Uterus (tissue), 3 donors: ENCODE measurements at regions not wholly inside any gene's neighbourhood (a gene's known extent, or its start where the extent isn't known, plus 50 kb on each side); places are given as distances from the start of the nearest gene placed in this dataset.

Experiments
- DNase-seq, 2 donors: peaks; one replicate each; pipeline ENCODE4 v3.0.0-alpha.2; 2019 to 2020
- H3K27ac ChIP-seq, 2 donors: fragments of 200-600 bp; sonication (generic); 1 replicate in 1 of 2; 2 replicates in 1 of 2; pipeline ENCODE4 v1.5.1; 2016 to 2018
- H3K27me3 ChIP-seq, 2 donors: fragments of 200-600 bp; sonication (generic); one replicate each; pipeline ENCODE4 v1.5.1; 2018 to 2019; ENCODE audit warnings: control low read depth in 1 of 2
- H3K36me3 ChIP-seq, 2 donors: fragments of 200-600 bp; sonication (generic); one replicate each; pipeline ENCODE4 v1.5.1; 2019; ENCODE audit warnings: control low read depth in 1 of 2
- H3K4me1 ChIP-seq, 2 donors: fragments of 200-600 bp; sonication (generic); one replicate each; pipeline ENCODE4 v1.5.1; 2018 to 2019; ENCODE audit warnings: control low read depth in 1 of 2
- H3K4me3 ChIP-seq, 2 donors: fragments of 200-600 bp; sonication (generic); 1 replicate in 1 of 2; 2 replicates in 1 of 2; pipeline ENCODE4 v1.5.1; 2018 to 2019; ENCODE audit warnings: mild to moderate bottlenecking in 1 of 2
- H3K9me3 ChIP-seq, 2 donors: fragments of 200-600 bp; sonication (generic); one replicate each; pipeline ENCODE4 v1.5.1; 2019; ENCODE audit warnings: control low read depth in 1 of 2
- CTCF ChIP-seq, 4 experiments: fragments of 200-600 bp in 2 of 4; fragments of 450-650 bp in 2 of 4; sonication (generic) in 2 of 4; IDR thresholded peaks; one replicate each; pipeline ENCODE4 v1.5.1; 2016 to 2019; ENCODE audit warnings: antibody characterized with exemption in 4 of 4, mild to moderate bottlenecking in 2 of 4, moderate library complexity in 1 of 4
- POLR2A ChIP-seq, 2 donors: fragments of 450-650 bp; IDR thresholded peaks; one replicate each; pipeline ENCODE4 v1.6.1; 2016; ENCODE audit warnings: antibody characterized with exemption in 2 of 2, mild to moderate bottlenecking in 1 of 2, moderate library complexity in 1 of 2
- intact Hi-C: fragments of 100-400 bp; cut with DNase I; formaldehyde crosslinking; loops from one replicate; pipeline ENCODE4 v1.15.1; 2023; ENCODE audit warnings: low total_unique reads
- donor health status: DM: yes; HTN: yes; CAD: no.

- intact Hi-C loops: no loop called here
- Histone ChIP-seq H3K9me3 (no peaks in the 10 kb centered on the region), H3K27ac (no peak overlapping the region), H3K27me3 (no peaks in the 10 kb centered on the region), H3K4me1 (no peaks in the 10 kb centered on the region), H3K36me3 (no peaks in the 10 kb centered on the region), H3K4me3 (no peak overlapping the region)
- DNase-seq: no peak
- no peak for TF ChIP-seq CTCF (IDR thresholded peaks at IDR 0.05)
- TF ChIP-seq POLR2A (IDR thresholded peaks at IDR 0.05): no peak
Measured at GRCh38 chr6:2547355-2547754, 203.4 kb downstream of the MYLK4 start.

- Histone ChIP-seq H3K36me3 (no peaks in the 10 kb centered on the region), H3K9me3 (no peaks in the 10 kb centered on the region), H3K4me3 (no peak overlapping the region), H3K27ac (no peak overlapping the region), H3K27me3 (no peaks in the 10 kb centered on the region), H3K4me1 (no peaks in the 10 kb centered on the region)
- intact Hi-C loops: no loop called here
- no peak for DNase-seq
- TF ChIP-seq POLR2A (IDR thresholded peaks at IDR 0.05): no peak
- no peak for TF ChIP-seq CTCF (IDR thresholded peaks at IDR 0.05)
Measured at GRCh38 chr6:2546901-2547300, 203.8 kb downstream of the MYLK4 start.

GRCh38 chr6:2545383-2546038 lies 205.2 kb downstream of the MYLK4 start:
- intact Hi-C loops: no loop called here
- no peak for DNase-seq
- Histone ChIP-seq H3K27me3 (no peaks in the 10 kb centered on the region), H3K4me3 (no peak overlapping the region), H3K36me3 (no peaks in the 10 kb centered on the region), H3K4me1 (no peaks in the 10 kb centered on the region), H3K27ac (no peak overlapping the region), H3K9me3 (no peaks in the 10 kb centered on the region)
- TF ChIP-seq CTCF (IDR thresholded peaks at IDR 0.05) (no peak), POLR2A (IDR thresholded peaks at IDR 0.05) (no peak)

GRCh38 chr6:2543321-2543720 lies 207.4 kb downstream of the MYLK4 start:
- no peaks in the 10 kb centered on the region for H3K4me1 ChIP-seq
- H3K9me3 ChIP-seq: no peaks in the 10 kb centered on the region
- intact Hi-C loops: no loop called here
- H3K27me3 ChIP-seq: no peaks in the 10 kb centered on the region
- H3K27ac ChIP-seq: no peak overlapping the region
- no peak for DNase-seq
- no peak overlapping the region for H3K4me3 ChIP-seq
- H3K36me3 ChIP-seq: no peaks in the 10 kb centered on the region
- TF ChIP-seq CTCF (IDR thresholded peaks at IDR 0.05) (no peak), POLR2A (IDR thresholded peaks at IDR 0.05) (no peak)

- intact Hi-C loops: no loop called here
- Histone ChIP-seq H3K27ac (no peak overlapping the region), H3K9me3 (no peaks in the 10 kb centered on the region), H3K27me3 (no peaks in the 10 kb centered on the region), H3K4me1 (no peaks in the 10 kb centered on the region), H3K36me3 (no peaks in the 10 kb centered on the region), H3K4me3 (no peak overlapping the region)
- TF ChIP-seq CTCF (IDR thresholded peaks at IDR 0.05): no peak
- no peak for TF ChIP-seq POLR2A (IDR thresholded peaks at IDR 0.05)
- no peak for DNase-seq
Measured at GRCh38 chr6:2542858-2543218, 207.9 kb downstream of the MYLK4 start.
